ENCODE measurements at regions not wholly inside any gene's neighbourhood (a gene's known extent, or its start where the extent isn't known, plus 50 kb on each side); places are given as distances from the start of the nearest gene placed in this dataset.

DNA sequence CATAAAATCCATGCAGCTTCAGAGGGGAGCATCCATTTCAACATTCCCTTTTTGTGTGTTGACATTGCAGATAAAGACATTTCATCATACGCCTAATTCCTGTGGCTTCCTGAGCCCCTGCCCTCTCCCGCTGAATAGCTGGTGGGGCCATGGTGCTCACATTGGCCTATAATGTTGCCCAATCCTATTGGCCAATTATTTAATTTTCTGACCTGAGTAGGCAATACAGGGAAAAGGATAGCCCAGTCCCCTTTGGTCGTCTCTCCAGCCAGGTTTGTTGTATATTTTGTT, 163.8 kb upstream of the MYCN start:
- TF ChIP-seq CTCF (IDR thresholded peaks at IDR 0.05; ENCODE audit: insufficient read depth, low read length) (no peak), POLR2AphosphoS5 (IDR thresholded peaks at IDR 0.05; ENCODE audit: low read depth) (no peak), REST (IDR thresholded peaks at IDR 0.05; ENCODE audit: insufficient replicate concordance, low read depth) (no peak), SPI1 (IDR thresholded peaks at IDR 0.05; ENCODE audit: borderline replicate concordance, low read depth) (no peak), GABPA (IDR thresholded peaks at IDR 0.05; ENCODE audit: low read depth) (no peak)

All from HL-60 (cell line).